ENCODE measurements at regions not wholly inside any gene's neighbourhood (a gene's known extent, or its start where the extent isn't known, plus 50 kb on each side); places are given as distances from the start of the nearest gene placed in this dataset.

- no peak for DNase-seq (ENCODE audit: low read depth, low spot score)
- H3K9me3 ChIP-seq (ENCODE audit: low read depth, low read length): no peaks in the 10 kb centered on the region
- H3K27ac ChIP-seq: no peak overlapping the region
- no peaks in the 10 kb centered on the region for H3K36me3 ChIP-seq (ENCODE audit: insufficient read depth, low read length)
- no peak overlapping the region for H3K9ac ChIP-seq (ENCODE audit: insufficient read length)
- H3K4me3 ChIP-seq: no peak overlapping the region
- TF ChIP-seq POLR2AphosphoS5 (IDR thresholded peaks at IDR 0.05; ENCODE audit: borderline replicate concordance, low read depth, low read length) (no peak), FOXP2 (optimal IDR thresholded peaks at IDR 0.05; ENCODE audit: control extremely low read depth, extremely low read length, insufficient read depth) (no peak), EZH2 (IDR thresholded peaks at IDR 0.05) (no peak)
These were observed 331.5 kb downstream of the HRH4 start for GRCh38 chr18:24791751-24792545.

GRCh38 chr18:24793742-24794141 is 333.3 kb downstream of the HRH4 start:
- Histone ChIP-seq H3K36me3 (ENCODE audit: insufficient read depth, low read length) (no peaks in the 10 kb centered on the region), H3K9ac (ENCODE audit: insufficient read length) (no peak overlapping the region), H3K4me3 (no peak overlapping the region), H3K9me3 (ENCODE audit: low read depth, low read length) (no peaks in the 10 kb centered on the region), H3K27ac (no peak overlapping the region)
- no peak for DNase-seq (ENCODE audit: low read depth, low spot score)
- TF ChIP-seq EZH2 (IDR thresholded peaks at IDR 0.05): no peak
- TF ChIP-seq FOXP2 (optimal IDR thresholded peaks at IDR 0.05; ENCODE audit: control extremely low read depth, extremely low read length, insufficient read depth): no peak
- TF ChIP-seq POLR2AphosphoS5 (IDR thresholded peaks at IDR 0.05; ENCODE audit: borderline replicate concordance, low read depth, low read length): no peak

GRCh38 chr18:24795129-24795528 is 334.7 kb downstream of the HRH4 start:
- DNase-seq (ENCODE audit: low read depth, low spot score): no peak
- Histone ChIP-seq H3K4me3 (no peak overlapping the region), H3K36me3 (ENCODE audit: insufficient read depth, low read length) (no peaks in the 10 kb centered on the region), H3K27ac (no peak overlapping the region), H3K9ac (ENCODE audit: insufficient read length) (no peak overlapping the region), H3K9me3 (ENCODE audit: low read depth, low read length) (no peaks in the 10 kb centered on the region)
- TF ChIP-seq FOXP2 (optimal IDR thresholded peaks at IDR 0.05; ENCODE audit: control extremely low read depth, extremely low read length, insufficient read depth): no peak
- no peak for TF ChIP-seq POLR2AphosphoS5 (IDR thresholded peaks at IDR 0.05; ENCODE audit: borderline replicate concordance, low read depth, low read length)
- TF ChIP-seq EZH2 (IDR thresholded peaks at IDR 0.05): no peak

- Histone ChIP-seq H3K9ac (ENCODE audit: insufficient read length) (no peak overlapping the region), H3K4me3 (no peak overlapping the region), H3K36me3 (ENCODE audit: insufficient read depth, low read length) (no peaks in the 10 kb centered on the region), H3K27ac (no peak overlapping the region), H3K9me3 (ENCODE audit: low read depth, low read length) (no peaks in the 10 kb centered on the region)
- TF ChIP-seq FOXP2 (optimal IDR thresholded peaks at IDR 0.05; ENCODE audit: control extremely low read depth, extremely low read length, insufficient read depth): no peak
- no peak for TF ChIP-seq POLR2AphosphoS5 (IDR thresholded peaks at IDR 0.05; ENCODE audit: borderline replicate concordance, low read depth, low read length)
- TF ChIP-seq EZH2 (IDR thresholded peaks at IDR 0.05): no peak
- DNase-seq (ENCODE audit: low read depth, low spot score): no peak
These were observed 337.5 kb downstream of the HRH4 start for GRCh38 chr18:24797981-24798380.

GRCh38 chr18:24799176-24799575 is 338.7 kb downstream of the HRH4 start:
- H3K9ac ChIP-seq (ENCODE audit: insufficient read length): no peak overlapping the region
- H3K9me3 ChIP-seq (ENCODE audit: low read depth, low read length): no peaks in the 10 kb centered on the region
- H3K36me3 ChIP-seq (ENCODE audit: insufficient read depth, low read length): no peaks in the 10 kb centered on the region
- H3K27ac ChIP-seq: no peak overlapping the region
- no peak for DNase-seq (ENCODE audit: low read depth, low spot score)
- H3K4me3 ChIP-seq: no peak overlapping the region
- no peak for TF ChIP-seq EZH2 (IDR thresholded peaks at IDR 0.05)
- TF ChIP-seq FOXP2 (optimal IDR thresholded peaks at IDR 0.05; ENCODE audit: control extremely low read depth, extremely low read length, insufficient read depth): no peak
- TF ChIP-seq POLR2AphosphoS5 (IDR thresholded peaks at IDR 0.05; ENCODE audit: borderline replicate concordance, low read depth, low read length): no peak

- no peak for DNase-seq (ENCODE audit: low read depth, low spot score)
- Histone ChIP-seq H3K36me3 (ENCODE audit: insufficient read depth, low read length) (no peaks in the 10 kb centered on the region), H3K4me3 (no peak overlapping the region), H3K9ac (ENCODE audit: insufficient read length) (no peak overlapping the region), H3K27ac (no peak overlapping the region), H3K9me3 (ENCODE audit: low read depth, low read length) (no peaks in the 10 kb centered on the region)
- TF ChIP-seq FOXP2 (optimal IDR thresholded peaks at IDR 0.05; ENCODE audit: control extremely low read depth, extremely low read length, insufficient read depth) (no peak), EZH2 (IDR thresholded peaks at IDR 0.05) (no peak), POLR2AphosphoS5 (IDR thresholded peaks at IDR 0.05; ENCODE audit: borderline replicate concordance, low read depth, low read length) (no peak)
These were observed 339.3 kb downstream of the HRH4 start for GRCh38 chr18:24799720-24800119.

- no peak overlapping the region for H3K9ac ChIP-seq (ENCODE audit: insufficient read length)
- DNase-seq (ENCODE audit: low read depth, low spot score): no peak
- H3K27ac ChIP-seq: no peak overlapping the region
These were observed 340.6 kb downstream of the HRH4 start for GRCh38 chr18:24801001-24801400.

GRCh38 chr18:24802456-24802855 is 342.0 kb downstream of the HRH4 start:
- TF ChIP-seq FOXP2 (optimal IDR thresholded peaks at IDR 0.05; ENCODE audit: control extremely low read depth, extremely low read length, insufficient read depth) (no peak), POLR2AphosphoS5 (IDR thresholded peaks at IDR 0.05; ENCODE audit: borderline replicate concordance, low read depth, low read length) (no peak), EZH2 (IDR thresholded peaks at IDR 0.05) (no peak)
- no peak for DNase-seq (ENCODE audit: low read depth, low spot score)
- no peak overlapping the region for H3K9ac ChIP-seq (ENCODE audit: insufficient read length)
- no peak overlapping the region for H3K27ac ChIP-seq
- H3K4me3 ChIP-seq: no peak overlapping the region
- no peaks in the 10 kb centered on the region for H3K9me3 ChIP-seq (ENCODE audit: low read depth, low read length)
- H3K36me3 ChIP-seq (ENCODE audit: insufficient read depth, low read length): no peaks in the 10 kb centered on the region

More at GRCh38 chr18:24801001-24801400, 340.6 kb downstream of the HRH4 start:
- no peaks in the 10 kb centered on the region for H3K36me3 ChIP-seq (ENCODE audit: insufficient read depth, low read length)
- no peak overlapping the region for H3K4me3 ChIP-seq
- no peaks in the 10 kb centered on the region for H3K9me3 ChIP-seq (ENCODE audit: low read depth, low read length)
- TF ChIP-seq POLR2AphosphoS5 (IDR thresholded peaks at IDR 0.05; ENCODE audit: borderline replicate concordance, low read depth, low read length) (no peak), EZH2 (IDR thresholded peaks at IDR 0.05) (no peak), FOXP2 (optimal IDR thresholded peaks at IDR 0.05; ENCODE audit: control extremely low read depth, extremely low read length, insufficient read depth) (no peak)
